B cell (primary cell): ENCODE measurements at regions not wholly inside any gene's neighbourhood (a gene's known extent, or its start where the extent isn't known, plus 50 kb on each side); places are given as distances from the start of the nearest gene placed in this dataset.

ENCODE experiments used
- EZH2 ChIP-seq: IDR thresholded peaks from 2 replicates; pipeline ENCODE4 v1.6.1; 2012; ENCODE audit warnings: borderline replicate concordance, low read depth, mild to moderate bottlenecking, moderate library complexity, low read length; ENCODE audit not compliant: insufficient read depth, poor library complexity, severe bottlenecking
- TF ChIP-seq, protein P1 (sequence below): fragments of 200-600 bp; IDR thresholded peaks from one replicate; pipeline ENCODE4 v1.8.0; 2022; ENCODE audit warnings: antibody characterized with exemption, mild to moderate bottlenecking

DNA sequence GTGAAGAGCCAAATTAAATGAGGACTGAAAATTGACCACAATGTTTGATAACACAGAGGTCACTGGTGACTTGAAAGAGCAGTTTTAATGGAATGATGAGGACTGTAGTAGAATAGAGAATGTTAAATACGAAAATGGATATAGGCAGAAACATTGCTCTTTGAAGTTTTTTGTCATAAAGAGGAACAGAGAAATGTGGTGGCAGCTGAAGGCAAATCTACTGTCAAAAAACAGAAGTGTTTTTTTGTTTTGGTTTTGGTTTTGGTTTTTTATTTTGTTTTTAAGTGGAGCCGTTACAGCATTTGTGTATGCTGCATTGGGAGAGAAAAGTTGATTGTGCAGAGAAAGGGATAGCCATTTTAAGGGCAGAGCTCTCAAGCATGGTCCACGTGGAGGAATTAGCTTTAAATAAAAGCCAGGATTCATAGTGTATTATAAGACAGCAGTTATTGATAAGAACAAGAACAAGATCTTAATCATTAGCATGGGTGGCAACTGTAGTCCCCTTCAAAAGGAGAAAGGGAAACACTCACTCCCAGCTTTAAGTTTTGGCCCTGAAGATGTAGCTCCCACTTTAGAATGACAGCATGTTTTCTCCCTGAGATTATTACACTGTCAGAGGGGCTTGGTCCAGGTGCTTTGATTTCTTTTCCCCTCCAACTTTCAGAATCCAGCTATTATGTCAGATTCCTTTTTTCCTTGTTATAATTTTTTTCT is 156.7 kb upstream of the BET1 start:
- TF ChIP-seq, protein P1, sequence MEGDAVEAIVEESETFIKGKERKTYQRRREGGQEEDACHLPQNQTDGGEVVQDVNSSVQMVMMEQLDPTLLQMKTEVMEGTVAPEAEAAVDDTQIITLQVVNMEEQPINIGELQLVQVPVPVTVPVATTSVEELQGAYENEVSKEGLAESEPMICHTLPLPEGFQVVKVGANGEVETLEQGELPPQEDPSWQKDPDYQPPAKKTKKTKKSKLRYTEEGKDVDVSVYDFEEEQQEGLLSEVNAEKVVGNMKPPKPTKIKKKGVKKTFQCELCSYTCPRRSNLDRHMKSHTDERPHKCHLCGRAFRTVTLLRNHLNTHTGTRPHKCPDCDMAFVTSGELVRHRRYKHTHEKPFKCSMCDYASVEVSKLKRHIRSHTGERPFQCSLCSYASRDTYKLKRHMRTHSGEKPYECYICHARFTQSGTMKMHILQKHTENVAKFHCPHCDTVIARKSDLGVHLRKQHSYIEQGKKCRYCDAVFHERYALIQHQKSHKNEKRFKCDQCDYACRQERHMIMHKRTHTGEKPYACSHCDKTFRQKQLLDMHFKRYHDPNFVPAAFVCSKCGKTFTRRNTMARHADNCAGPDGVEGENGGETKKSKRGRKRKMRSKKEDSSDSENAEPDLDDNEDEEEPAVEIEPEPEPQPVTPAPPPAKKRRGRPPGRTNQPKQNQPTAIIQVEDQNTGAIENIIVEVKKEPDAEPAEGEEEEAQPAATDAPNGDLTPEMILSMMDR, result no peak
- TF ChIP-seq EZH2, result no peak
